ENCODE measurements at regions not wholly inside any gene's neighbourhood (a gene's known extent, or its start where the extent isn't known, plus 50 kb on each side); places are given as distances from the start of the nearest gene placed in this dataset.

- TF ChIP-seq CTCF (IDR thresholded peaks at IDR 0.05; ENCODE audit: poor library complexity): no peak
- no peak for TF ChIP-seq EZH2phosphoT487 (IDR thresholded peaks at IDR 0.05; ENCODE audit: low read depth, severe bottlenecking, unreplicated experiment)
- no peak for TF ChIP-seq EZH2 (IDR thresholded peaks at IDR 0.05; ENCODE audit: borderline replicate concordance)
Measured at GRCh38 chr12:100716945-100717732, 77.4 kb upstream of the ANO4 start.
